GM12873 (cell line): ENCODE measurements at regions not wholly inside any gene's neighbourhood (a gene's known extent, or its start where the extent isn't known, plus 50 kb on each side); places are given as distances from the start of the nearest gene placed in this dataset.

Experiments used
- TF ChIP-seq, protein P1 (sequence below): IDR thresholded peaks from 2 replicates; pipeline ENCODE4 v1.5.1; 2012; ENCODE audit warnings: low read depth, mild to moderate bottlenecking, moderate library complexity, low read length, control low read depth; ENCODE audit not compliant: insufficient read depth; ENCODE audit errors: missing control alignments

DNA sequence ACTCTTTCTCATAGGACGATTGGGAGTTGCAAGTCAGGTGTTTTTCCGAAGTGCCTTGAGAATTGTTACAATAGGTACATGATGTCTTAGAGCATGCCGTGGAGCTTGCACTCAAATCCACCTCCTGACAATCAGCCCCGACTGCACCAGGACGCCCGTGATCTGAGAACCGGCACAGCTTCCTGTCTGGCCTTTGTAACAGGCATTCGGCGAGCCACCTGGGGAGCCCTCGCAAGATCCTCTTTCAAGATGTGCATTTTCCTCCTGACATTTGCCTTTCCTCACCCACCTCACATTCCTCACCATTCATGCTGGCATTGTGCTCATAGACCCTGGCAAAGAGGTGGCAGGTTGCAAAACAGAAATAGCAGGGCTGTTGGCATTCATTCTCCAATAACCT lies 427.3 kb downstream of the GALR1 start:
- TF ChIP-seq, protein P1, sequence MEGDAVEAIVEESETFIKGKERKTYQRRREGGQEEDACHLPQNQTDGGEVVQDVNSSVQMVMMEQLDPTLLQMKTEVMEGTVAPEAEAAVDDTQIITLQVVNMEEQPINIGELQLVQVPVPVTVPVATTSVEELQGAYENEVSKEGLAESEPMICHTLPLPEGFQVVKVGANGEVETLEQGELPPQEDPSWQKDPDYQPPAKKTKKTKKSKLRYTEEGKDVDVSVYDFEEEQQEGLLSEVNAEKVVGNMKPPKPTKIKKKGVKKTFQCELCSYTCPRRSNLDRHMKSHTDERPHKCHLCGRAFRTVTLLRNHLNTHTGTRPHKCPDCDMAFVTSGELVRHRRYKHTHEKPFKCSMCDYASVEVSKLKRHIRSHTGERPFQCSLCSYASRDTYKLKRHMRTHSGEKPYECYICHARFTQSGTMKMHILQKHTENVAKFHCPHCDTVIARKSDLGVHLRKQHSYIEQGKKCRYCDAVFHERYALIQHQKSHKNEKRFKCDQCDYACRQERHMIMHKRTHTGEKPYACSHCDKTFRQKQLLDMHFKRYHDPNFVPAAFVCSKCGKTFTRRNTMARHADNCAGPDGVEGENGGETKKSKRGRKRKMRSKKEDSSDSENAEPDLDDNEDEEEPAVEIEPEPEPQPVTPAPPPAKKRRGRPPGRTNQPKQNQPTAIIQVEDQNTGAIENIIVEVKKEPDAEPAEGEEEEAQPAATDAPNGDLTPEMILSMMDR, result no peak

DNA sequence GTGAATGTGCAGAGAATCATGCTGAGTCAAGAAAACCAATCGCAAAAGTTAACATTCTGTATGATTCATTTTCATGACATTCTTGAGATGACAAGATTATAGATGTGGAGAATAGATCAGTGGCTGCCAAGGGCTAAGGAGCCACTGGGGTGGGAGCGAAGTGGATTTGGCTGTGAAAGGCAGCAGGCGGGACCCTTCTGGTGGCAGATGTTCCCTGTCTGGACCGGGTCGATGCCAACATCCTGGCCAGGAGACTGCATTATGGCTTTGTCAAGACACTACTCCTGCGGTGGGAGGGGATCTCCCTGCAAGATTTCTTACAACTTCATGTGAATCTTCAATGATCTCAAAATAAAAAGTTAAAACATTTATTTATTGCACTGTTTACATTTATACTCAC lies 427.9 kb downstream of the GALR1 start:
- TF ChIP-seq, protein P1, result no peak

DNA sequence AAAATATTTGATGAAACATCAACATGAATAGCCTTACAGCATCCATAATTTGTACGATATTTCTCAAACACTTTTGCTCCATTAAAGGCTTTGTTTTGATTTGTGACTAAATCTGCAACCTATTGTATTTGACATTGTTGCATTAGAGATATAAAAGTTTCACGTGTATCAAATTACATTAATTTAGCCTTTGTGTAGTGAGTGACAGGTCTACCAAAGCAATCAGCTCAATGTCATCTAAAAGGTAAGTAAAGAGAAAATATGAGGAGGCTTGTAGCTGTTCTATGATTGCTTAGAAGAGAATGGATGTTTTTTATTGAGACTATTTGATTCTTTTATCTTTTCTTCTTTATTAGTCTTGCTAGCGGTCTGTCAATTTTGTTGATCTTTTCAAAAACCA lies 430.2 kb downstream of the GALR1 start:
- TF ChIP-seq, protein P1, result no peak

DNA sequence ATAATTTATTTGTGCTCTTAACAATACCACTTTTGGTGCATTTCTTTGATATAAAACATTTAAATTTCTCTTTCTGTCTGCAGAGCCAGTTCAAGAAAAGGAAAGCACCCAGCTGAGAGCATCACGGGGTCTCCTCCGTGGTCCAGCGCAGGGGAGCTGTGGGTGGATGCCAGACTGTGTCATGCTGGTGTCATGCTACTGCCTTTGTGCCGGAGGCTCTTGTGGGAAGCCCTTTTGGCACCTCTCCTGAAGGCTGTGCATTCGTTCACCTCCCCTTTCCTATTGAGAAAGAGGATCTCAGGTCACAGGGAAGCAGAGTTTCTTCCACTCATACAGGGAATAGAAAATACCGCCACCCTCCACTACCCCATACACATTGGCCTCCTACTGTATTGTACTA lies 450.4 kb downstream of the GALR1 start:
- TF ChIP-seq, protein P1, result no peak

DNA sequence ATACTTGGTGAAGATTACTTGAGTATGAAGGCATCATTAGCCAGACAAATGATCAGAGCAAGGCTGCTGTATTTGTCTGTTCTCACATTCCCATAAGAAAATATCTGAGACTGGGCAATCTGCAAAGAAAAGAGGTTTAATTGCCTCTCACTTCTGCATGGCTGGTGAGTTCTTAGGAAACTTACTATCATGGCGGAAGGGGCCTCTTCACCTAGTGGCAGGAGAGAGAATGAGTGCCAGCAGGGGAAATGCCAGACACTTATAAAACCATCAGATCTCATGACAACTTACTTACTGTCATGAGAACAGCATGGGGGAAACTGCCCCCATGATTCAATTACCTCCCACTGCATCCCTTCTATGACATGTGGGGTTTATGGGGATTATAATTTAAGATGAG lies 452.3 kb downstream of the GALR1 start:
- TF ChIP-seq, protein P1, result no peak

DNA sequence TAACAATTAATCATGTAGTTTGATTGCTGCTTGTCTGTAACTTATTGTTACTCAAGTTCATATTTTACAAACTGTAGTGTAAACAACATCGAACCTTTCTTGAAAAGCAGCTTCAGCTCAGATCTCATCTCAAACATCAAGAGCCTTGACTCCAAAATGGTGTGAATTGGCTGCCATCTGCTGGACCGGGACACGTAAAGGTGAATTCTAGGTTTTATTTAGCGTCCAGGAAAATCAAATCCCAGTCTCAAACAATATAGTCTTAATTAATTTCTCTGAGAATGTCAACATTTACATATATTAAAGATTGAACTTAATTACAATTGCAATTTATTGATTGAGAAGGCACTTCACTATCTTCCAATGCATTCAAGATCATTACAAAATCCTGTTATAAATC lies 453.0 kb downstream of the GALR1 start:
- TF ChIP-seq, protein P1, result no peak

DNA sequence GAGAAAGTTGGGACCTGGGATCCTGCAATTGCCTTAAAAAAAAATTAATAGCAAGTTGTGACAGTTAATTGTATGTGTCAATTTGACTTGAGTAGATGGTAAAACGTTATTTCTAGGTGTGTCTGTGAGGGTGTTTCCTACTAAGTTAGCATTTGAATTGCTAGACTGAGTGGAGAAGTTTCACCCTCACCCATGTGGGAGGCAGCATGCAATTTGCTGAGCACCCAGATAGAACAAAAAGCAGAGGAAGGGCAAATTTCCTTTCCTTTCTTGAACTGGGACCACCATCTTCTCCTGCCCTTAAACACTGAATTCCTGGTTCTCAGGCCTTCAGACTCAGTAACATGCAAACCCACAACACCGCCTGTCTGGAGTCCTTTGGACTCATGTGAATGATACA lies 455.7 kb downstream of the GALR1 start:
- TF ChIP-seq, protein P1, result no peak
